ENCODE measurements at regions not wholly inside any gene's neighbourhood (a gene's known extent, or its start where the extent isn't known, plus 50 kb on each side); places are given as distances from the start of the nearest gene placed in this dataset.
"Not testable (repeated sequence)": the region's sequence is repeated elsewhere in the genome, so short reads cannot be mapped to it uniquely, and the experiment has no call there.

- TF ChIP-seq, protein P1, sequence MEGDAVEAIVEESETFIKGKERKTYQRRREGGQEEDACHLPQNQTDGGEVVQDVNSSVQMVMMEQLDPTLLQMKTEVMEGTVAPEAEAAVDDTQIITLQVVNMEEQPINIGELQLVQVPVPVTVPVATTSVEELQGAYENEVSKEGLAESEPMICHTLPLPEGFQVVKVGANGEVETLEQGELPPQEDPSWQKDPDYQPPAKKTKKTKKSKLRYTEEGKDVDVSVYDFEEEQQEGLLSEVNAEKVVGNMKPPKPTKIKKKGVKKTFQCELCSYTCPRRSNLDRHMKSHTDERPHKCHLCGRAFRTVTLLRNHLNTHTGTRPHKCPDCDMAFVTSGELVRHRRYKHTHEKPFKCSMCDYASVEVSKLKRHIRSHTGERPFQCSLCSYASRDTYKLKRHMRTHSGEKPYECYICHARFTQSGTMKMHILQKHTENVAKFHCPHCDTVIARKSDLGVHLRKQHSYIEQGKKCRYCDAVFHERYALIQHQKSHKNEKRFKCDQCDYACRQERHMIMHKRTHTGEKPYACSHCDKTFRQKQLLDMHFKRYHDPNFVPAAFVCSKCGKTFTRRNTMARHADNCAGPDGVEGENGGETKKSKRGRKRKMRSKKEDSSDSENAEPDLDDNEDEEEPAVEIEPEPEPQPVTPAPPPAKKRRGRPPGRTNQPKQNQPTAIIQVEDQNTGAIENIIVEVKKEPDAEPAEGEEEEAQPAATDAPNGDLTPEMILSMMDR (conservative IDR thresholded peaks at IDR 0.05): no peak
- H3K27ac Mint-ChIP-seq: no peak overlapping the region
- H3K4me3 Mint-ChIP-seq: no peak overlapping the region
- DNase-seq (ENCODE audit: extremely low spot score, unreplicated experiment): no peak
- no peaks in the 10 kb centered on the region for H3K36me3 Mint-ChIP-seq
- no peaks in the 10 kb centered on the region for H3K4me1 Mint-ChIP-seq (ENCODE audit: unreplicated experiment)
- no peaks in the 10 kb centered on the region for H3K9me3 Mint-ChIP-seq
- H3K27me3 Mint-ChIP-seq: no peaks in the 10 kb centered on the region
Observed at GRCh38 chrX:78822157-78822690, 74.7 kb downstream of the LPAR4 start.

- H3K27me3 Mint-ChIP-seq: no peaks in the 10 kb centered on the region
- no peaks in the 10 kb centered on the region for H3K4me1 Mint-ChIP-seq (ENCODE audit: unreplicated experiment)
- H3K27ac Mint-ChIP-seq: no peak overlapping the region
- DNase-seq (ENCODE audit: extremely low spot score, unreplicated experiment): no peak
- TF ChIP-seq, protein P1 (conservative IDR thresholded peaks at IDR 0.05): no peak
- no peak overlapping the region for H3K4me3 Mint-ChIP-seq
- no peaks in the 10 kb centered on the region for H3K36me3 Mint-ChIP-seq
- H3K9me3 Mint-ChIP-seq: no peaks in the 10 kb centered on the region
Observed at GRCh38 chrX:78831523-78831922, 84.0 kb downstream of the LPAR4 start.

- Mint-ChIP-seq H3K4me1 (ENCODE audit: unreplicated experiment) (no peaks in the 10 kb centered on the region), H3K27me3 (no peaks in the 10 kb centered on the region)
Observed at GRCh38 chrX:78838709-78839108, 91.2 kb downstream of the LPAR4 start.

DNA sequence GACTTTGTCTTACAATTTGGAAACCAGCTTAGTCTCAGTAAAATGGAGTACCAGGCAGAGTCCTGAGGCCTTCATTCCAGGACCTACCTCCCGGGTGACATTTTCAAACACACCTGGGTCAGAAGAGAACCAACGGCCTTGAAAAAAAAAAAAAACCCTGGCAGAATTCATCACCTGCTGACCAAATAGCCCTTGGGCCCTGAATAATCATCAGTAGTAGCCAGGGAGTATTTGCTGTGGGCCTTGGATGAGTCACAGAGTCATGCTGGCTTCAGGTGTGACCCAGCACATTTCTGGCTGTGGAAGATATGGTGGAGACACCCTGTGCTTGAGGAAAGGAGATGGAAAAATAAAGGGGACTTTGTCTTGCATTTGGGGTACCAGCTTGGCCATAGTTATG lies 92.2 kb downstream of the LPAR4 start:
- no peaks in the 10 kb centered on the region for H3K9me3 Mint-ChIP-seq
- no peak for DNase-seq (ENCODE audit: extremely low spot score, unreplicated experiment)
- no peak overlapping the region for H3K27ac Mint-ChIP-seq

More at GRCh38 chrX:78838709-78839108, 91.2 kb downstream of the LPAR4 start:
- H3K9me3 Mint-ChIP-seq: no peaks in the 10 kb centered on the region
- H3K36me3 Mint-ChIP-seq: no peaks in the 10 kb centered on the region
- H3K4me3 Mint-ChIP-seq: no peak overlapping the region
- no peak overlapping the region for H3K27ac Mint-ChIP-seq
- DNase-seq (ENCODE audit: extremely low spot score, unreplicated experiment): no peak
- TF ChIP-seq, protein P1 (conservative IDR thresholded peaks at IDR 0.05): no peak

GRCh38 chrX:78844218-78844617 lies 96.7 kb downstream of the LPAR4 start:
- DNase-seq (ENCODE audit: extremely low spot score, unreplicated experiment); H3K27ac Mint-ChIP-seq; H3K4me3 Mint-ChIP-seq; H3K27me3 Mint-ChIP-seq; H3K36me3 Mint-ChIP-seq; H3K4me1 Mint-ChIP-seq (ENCODE audit: unreplicated experiment); H3K9me3 Mint-ChIP-seq: not testable (repeated sequence)

More for the DNA sequence above, 92.2 kb downstream of the LPAR4 start:
- Mint-ChIP-seq H3K4me3 (no peak overlapping the region), H3K27me3 (no peaks in the 10 kb centered on the region), H3K36me3 (no peaks in the 10 kb centered on the region), H3K4me1 (ENCODE audit: unreplicated experiment) (no peaks in the 10 kb centered on the region)
- TF ChIP-seq, protein P1 (conservative IDR thresholded peaks at IDR 0.05): no peak

- not testable (repeated sequence) for H3K36me3 Mint-ChIP-seq; DNase-seq (ENCODE audit: extremely low spot score, unreplicated experiment); H3K27me3 Mint-ChIP-seq; H3K4me1 Mint-ChIP-seq (ENCODE audit: unreplicated experiment); H3K4me3 Mint-ChIP-seq; H3K9me3 Mint-ChIP-seq; H3K27ac Mint-ChIP-seq
Observed at GRCh38 chrX:78881248-78881647, 63.9 kb upstream of the P2RY10 start.

DNA sequence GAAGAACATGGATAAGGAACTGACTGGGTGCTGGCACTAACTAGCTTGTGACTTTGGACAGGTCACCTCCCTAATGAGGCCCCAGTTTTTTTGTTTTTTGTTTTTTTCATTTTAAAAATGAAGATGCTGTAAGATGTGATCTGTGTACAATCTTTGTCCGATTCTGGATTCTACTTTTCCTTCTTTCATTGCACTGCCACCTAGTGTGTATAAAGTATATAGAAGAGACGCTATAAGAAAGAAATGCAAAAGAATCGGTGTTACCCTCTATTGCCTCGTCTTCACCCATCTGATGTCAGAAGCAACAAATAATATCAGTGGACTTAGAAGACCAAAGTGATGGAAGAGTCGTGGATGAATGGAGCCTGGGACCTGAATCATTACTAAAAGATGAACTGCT lies 58.6 kb upstream of the P2RY10 start:
- Mint-ChIP-seq H3K4me3 (no peak overlapping the region), H3K27ac (no peak overlapping the region), H3K4me1 (ENCODE audit: unreplicated experiment) (no peaks in the 10 kb centered on the region), H3K9me3 (no peaks in the 10 kb centered on the region), H3K27me3 (no peaks in the 10 kb centered on the region), H3K36me3 (no peaks in the 10 kb centered on the region)
- TF ChIP-seq, protein P1 (conservative IDR thresholded peaks at IDR 0.05): peak; percentile 65
- no peak for DNase-seq (ENCODE audit: extremely low spot score, unreplicated experiment)
